Subcutaneous abdominal adipose tissue (tissue), 5 donors: ENCODE measurements at regions not wholly inside any gene's neighbourhood (a gene's known extent, or its start where the extent isn't known, plus 50 kb on each side); places are given as distances from the start of the nearest gene placed in this dataset.

Experiments used
- H3K27ac ChIP-seq: one replicate; pipeline ENCODE4 v1.7.0; 2013; ENCODE audit warnings: low read depth, mild to moderate bottlenecking, inconsistent platforms, low read length, moderate library complexity
- H3K27me3 ChIP-seq, 5 donors: one replicate each; pipeline ENCODE4 v1.7.0; 2013; ENCODE audit warnings: low read length in 5 of 5, inconsistent platforms in 1 of 5; ENCODE audit not compliant: control insufficient read depth in 5 of 5, insufficient read depth in 4 of 5
- H3K36me3 ChIP-seq, 5 donors: one replicate each; pipeline ENCODE4 v1.7.0; 2013; ENCODE audit warnings: low read length in 5 of 5; ENCODE audit not compliant: control insufficient read depth in 5 of 5, insufficient read depth in 5 of 5
- H3K4me1 ChIP-seq, 5 donors: one replicate each; pipeline ENCODE4 v1.7.0; 2013; ENCODE audit warnings: low read length in 5 of 5, mild to moderate bottlenecking in 3 of 5, moderate library complexity in 1 of 5; ENCODE audit not compliant: control insufficient read depth in 5 of 5, insufficient read depth in 5 of 5
- H3K4me3 ChIP-seq, 5 donors: one replicate each; pipeline ENCODE4 v1.7.0; 2013; ENCODE audit warnings: low read length in 5 of 5, low read depth in 1 of 5
- H3K9ac ChIP-seq, 5 donors: one replicate each; pipeline ENCODE4 v1.7.0; 2013; ENCODE audit warnings: low read length in 5 of 5, mild to moderate bottlenecking in 4 of 5, moderate library complexity in 3 of 5
- H3K9me3 ChIP-seq, 5 donors: one replicate each; pipeline ENCODE4 v1.7.0; 2013; ENCODE audit warnings: low read length in 5 of 5; ENCODE audit not compliant: control insufficient read depth in 5 of 5
- donor health status: healthy.
- donor health status: healthy.
- donor health status: healthy.
- donor health status: healthy.
- donor health status: healthy.

DNA sequence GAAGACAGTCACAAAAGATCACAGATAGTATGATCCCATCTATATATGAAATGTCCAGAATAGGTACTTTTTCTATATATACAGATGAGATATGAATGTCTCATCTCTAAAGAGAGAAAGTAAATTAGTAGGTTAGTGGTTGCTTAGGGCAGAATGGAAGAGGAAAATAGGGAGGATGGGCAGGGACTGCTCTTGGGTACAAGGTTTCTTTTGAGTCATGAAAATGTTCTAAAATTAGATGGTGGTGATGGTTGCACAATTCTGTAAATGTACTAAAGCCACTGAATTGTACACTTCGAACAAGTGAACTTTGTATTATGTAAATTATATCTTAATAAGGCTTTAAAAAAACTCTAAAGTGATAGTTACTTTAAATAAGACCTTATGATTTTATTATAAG, 59.6 kb upstream of the GRAMD2B start:
- no peaks in the 10 kb centered on the region for H3K36me3 ChIP-seq
- H3K27me3 ChIP-seq: no peaks in the 10 kb centered on the region
- H3K27ac ChIP-seq: no peak overlapping the region
- H3K9me3 ChIP-seq: no peaks in the 10 kb centered on the region
- no peak overlapping the region for H3K9ac ChIP-seq
- no peaks in the 10 kb centered on the region for H3K4me1 ChIP-seq
- no peak overlapping the region for H3K4me3 ChIP-seq

DNA sequence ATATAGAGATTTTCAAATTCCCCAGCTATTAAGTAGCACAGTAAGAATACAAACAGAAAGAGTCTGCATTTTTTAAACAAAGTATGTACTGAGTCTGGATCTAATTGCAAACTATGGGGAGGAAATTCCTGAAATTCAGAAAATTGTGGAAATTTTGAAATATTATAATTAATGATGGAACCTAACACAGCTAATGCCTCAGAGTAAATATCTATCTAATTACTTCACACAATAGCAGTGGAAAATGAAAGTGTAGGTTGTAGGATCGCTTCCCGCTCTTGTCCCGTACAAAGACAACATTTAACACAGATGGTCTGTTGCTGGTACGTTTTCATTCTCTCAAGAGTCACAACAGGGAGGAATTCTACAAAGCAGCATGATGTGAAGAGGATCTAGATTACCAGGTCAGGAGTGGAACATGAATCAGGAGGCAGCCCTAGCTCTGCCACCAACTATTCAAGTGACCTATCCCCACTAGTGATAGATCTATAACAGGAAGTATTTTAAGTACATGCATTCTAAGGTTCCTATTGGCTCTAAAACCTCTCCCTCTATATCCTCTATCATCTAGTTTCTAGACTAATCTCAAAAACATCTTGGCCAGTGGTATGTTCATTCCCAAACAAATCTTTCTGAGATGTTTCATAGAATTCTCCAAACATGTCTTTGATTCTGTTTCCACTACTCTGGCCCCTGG, 58.9 kb upstream of the GRAMD2B start:
- no peaks in the 10 kb centered on the region for H3K36me3 ChIP-seq
- H3K4me3 ChIP-seq: no peak overlapping the region
- H3K4me1 ChIP-seq: no peaks in the 10 kb centered on the region
- no peak overlapping the region for H3K9ac ChIP-seq
- no peaks in the 10 kb centered on the region for H3K27me3 ChIP-seq
- H3K27ac ChIP-seq: no peak overlapping the region
- H3K9me3 ChIP-seq: no peaks in the 10 kb centered on the region

DNA sequence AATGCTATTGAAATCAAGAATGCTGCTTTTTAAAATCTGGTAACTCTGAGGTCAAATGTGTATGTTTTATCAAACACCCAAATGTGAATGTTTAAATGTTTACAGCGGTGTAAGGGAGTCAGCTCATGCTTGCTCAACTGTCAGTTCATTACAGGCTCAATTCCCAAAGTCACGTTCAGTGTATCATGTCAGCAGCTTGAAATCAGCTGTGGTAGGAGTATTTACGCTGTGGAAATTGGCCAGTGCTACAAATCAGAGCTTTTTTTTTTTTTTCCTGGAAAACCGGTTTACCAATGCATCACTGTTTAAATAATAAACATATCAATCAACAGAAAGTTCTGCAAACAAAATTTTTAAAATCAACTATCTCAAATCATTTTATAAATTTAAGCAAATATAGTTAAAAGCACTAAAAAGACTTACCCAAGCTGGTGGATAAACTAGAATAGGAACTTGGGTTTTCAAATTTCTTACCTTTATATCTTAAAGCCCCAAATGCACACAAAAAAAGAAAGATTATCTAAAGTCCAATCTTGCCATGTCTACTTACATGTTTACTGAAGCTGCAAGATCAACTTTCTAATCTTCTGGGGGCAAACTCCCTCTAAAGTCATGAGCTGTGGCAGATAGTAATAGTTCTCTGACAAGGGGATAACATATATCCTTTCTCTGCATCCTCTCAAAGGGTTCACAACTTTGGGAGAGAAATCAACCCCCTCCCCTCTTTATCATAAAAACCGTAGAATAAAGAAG, 57.6 kb upstream of the GRAMD2B start:
- Histone ChIP-seq H3K4me1 (no peaks in the 10 kb centered on the region), H3K27me3 (no peaks in the 10 kb centered on the region), H3K4me3 (no peak overlapping the region), H3K27ac (no peak overlapping the region), H3K36me3 (no peaks in the 10 kb centered on the region), H3K9ac (no peak overlapping the region), H3K9me3 (no peaks in the 10 kb centered on the region)

- Histone ChIP-seq H3K4me1 (no peaks in the 10 kb centered on the region), H3K9me3 (no peaks in the 10 kb centered on the region), H3K9ac (no peak overlapping the region), H3K27me3 (no peaks in the 10 kb centered on the region), H3K4me3 (no peak overlapping the region), H3K36me3 (no peaks in the 10 kb centered on the region), H3K27ac (no peak overlapping the region)
These were observed 57.0 kb upstream of the GRAMD2B start for GRCh38 chr5:126366199-126366560.

DNA sequence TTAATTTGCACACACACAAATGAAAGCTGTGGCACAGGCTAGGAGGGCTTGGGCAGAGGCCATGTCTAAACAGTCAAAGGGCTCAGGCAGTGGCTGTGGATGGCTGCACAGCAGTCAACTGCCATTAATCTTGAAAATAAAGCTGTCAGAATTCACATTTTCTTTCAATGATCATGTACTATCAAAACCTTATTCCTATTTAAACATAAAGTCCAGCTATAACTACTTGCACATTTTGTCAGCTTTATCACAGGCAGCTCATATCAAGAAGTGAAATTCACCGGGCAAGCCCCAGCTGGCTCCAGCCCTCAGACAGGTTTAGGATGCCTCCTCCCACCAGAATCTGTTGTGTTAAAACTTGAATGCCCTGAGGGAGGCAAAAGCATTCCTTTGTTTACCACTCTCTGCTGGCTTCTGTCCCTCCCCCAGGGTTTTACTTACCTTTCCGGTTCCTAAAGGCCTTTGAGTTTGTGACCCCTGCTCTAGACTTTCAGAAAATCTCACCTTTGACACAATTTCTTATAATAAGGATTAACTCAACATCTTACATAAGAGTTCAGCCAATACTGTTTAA, 54.9 kb upstream of the GRAMD2B start:
- no peaks in the 10 kb centered on the region for H3K4me1 ChIP-seq
- no peak overlapping the region for H3K4me3 ChIP-seq
- no peaks in the 10 kb centered on the region for H3K36me3 ChIP-seq
- no peak overlapping the region for H3K27ac ChIP-seq
- no peaks in the 10 kb centered on the region for H3K27me3 ChIP-seq
- no peaks in the 10 kb centered on the region for H3K9me3 ChIP-seq
- no peak overlapping the region for H3K9ac ChIP-seq

DNA sequence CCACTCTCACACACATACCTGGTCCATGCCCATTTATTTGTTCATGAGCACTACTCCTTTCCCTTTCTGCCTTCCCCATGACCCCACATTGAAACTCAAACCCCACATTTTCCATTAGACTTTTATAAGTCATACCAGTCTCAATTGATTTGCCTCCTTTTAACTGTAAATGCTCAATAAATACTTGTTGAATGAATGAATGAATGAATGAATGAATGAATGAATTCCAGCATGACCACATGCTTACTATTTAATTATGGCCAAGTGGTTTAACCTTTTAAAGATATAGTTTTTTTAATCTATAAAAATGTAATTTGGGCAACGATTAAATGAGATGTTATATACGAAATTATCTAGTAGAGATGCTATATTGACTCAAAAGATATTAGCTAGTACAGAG, 54.1 kb upstream of the GRAMD2B start:
- no peak overlapping the region for H3K27ac ChIP-seq
- H3K4me3 ChIP-seq: no peak overlapping the region
- H3K27me3 ChIP-seq: no peaks in the 10 kb centered on the region
- no peak overlapping the region for H3K9ac ChIP-seq
- H3K4me1 ChIP-seq: no peaks in the 10 kb centered on the region
- no peaks in the 10 kb centered on the region for H3K9me3 ChIP-seq
- H3K36me3 ChIP-seq: no peaks in the 10 kb centered on the region

DNA sequence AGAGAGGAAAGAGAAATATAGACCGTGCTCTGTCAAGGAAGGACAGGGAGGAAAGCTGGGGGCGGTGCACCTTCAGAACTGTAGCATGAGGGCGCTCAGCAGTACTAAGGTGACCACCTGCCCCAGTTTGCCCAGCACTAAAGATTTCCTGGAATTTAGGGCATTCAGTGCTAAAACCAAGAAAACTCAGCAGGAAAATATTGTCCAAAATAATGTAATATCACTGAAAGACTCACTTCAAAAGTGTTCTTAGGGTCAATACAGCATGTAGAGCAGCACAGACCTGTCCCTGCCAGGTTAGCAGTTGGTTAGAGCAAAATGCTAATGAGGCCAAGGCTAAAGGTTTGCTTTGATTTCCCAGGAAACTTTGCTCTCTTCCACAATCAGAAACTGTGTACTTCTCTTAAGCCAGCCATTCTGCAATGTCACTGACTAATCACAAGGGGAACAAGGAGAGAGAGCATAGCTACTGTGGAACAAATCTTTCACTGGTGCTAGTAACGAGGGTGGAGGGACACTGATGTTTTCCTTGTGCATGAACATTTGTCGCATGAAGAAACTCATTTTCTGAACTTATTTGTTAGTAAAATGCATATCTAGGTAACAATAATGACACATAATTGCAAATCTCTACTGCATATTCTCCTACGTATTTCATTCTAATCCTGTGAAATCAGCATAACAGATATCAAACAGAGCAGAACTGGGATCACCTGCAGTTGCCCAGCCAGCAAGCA, 53.0 kb upstream of the GRAMD2B start:
- Histone ChIP-seq H3K4me3 (no peak overlapping the region), H3K9ac (no peak overlapping the region), H3K27ac (no peak overlapping the region), H3K27me3 (no peaks in the 10 kb centered on the region), H3K36me3 (no peaks in the 10 kb centered on the region), H3K9me3 (no peaks in the 10 kb centered on the region), H3K4me1 (no peaks in the 10 kb centered on the region)

DNA sequence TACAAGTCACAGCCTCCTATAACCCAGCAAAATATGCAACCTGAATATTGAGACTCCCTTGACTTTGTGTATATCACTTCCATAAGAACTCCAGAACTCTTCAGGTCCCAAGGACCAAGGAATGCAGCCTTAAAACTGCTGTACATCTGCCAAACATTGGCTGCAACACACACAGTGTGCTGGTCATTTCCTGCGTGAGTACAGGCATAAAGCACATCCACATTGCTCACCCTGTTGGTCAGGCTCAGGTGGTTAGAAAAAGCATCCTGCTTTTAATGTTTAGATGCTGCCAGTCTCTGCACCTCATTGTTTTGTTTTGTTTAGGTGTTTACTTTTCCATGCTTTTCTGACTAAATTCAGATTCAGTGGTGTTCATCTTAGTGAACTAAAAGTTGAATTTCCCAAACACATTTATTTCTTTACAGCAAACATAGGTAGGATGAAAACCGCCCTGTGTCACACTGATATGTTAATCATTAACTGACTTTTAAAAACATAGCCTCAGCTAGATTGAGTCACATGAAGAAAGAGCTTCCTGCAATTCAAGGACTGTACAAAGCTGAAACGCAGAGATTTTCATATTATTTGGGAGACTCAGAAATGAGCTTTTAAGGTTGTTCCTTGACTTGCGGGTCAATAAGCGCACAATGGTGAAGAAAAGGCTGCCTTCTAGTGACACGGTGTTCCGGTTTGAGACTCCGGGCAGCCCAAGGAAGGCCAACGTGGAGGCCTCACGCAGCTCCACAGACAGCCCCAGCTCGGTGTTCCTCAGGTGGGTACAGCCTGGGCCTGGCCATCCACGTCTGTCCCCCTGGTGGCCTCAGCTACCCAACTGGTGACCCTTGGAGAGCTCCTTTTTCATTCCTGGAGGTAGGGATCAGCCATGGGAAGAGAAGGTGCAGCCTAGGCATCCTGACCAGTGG, 52.2 kb upstream of the GRAMD2B start:
- no peaks in the 10 kb centered on the region for H3K27me3 ChIP-seq
- H3K9me3 ChIP-seq: no peaks in the 10 kb centered on the region
- H3K4me3 ChIP-seq: no peak overlapping the region
- no peaks in the 10 kb centered on the region for H3K36me3 ChIP-seq
- H3K27ac ChIP-seq: no peak overlapping the region
- no peak overlapping the region for H3K9ac ChIP-seq
- no peaks in the 10 kb centered on the region for H3K4me1 ChIP-seq

GRCh38 chr5:126373375-126374108, 49.7 kb upstream of the GRAMD2B start:
- Histone ChIP-seq H3K27ac (no peak overlapping the region), H3K9ac (no peak overlapping the region), H3K27me3 (no peaks in the 10 kb centered on the region), H3K4me3 (no peak overlapping the region), H3K9me3 (no peaks in the 10 kb centered on the region), H3K36me3 (no peaks in the 10 kb centered on the region), H3K4me1 (no peaks in the 10 kb centered on the region)
